D721Med (cell line): ENCODE measurements at regions not wholly inside any gene's neighbourhood (a gene's known extent, or its start where the extent isn't known, plus 50 kb on each side); places are given as distances from the start of the nearest gene placed in this dataset.

Source experiments
- DNase-seq: peaks from one replicate; pipeline ENCODE4 v3.0.0; 2011; ENCODE audit warnings: low spot score; ENCODE audit not compliant: insufficient read length
- FAIRE-seq: peaks from 2 replicates; lab custom pipeline; 2011; peaks lifted over from hg19 to GRCh38; lab: Jason Lieb, UNC
- CTCF ChIP-seq: IDR thresholded peaks from 2 replicates; pipeline ENCODE4 v1.5.1; 2012; ENCODE audit warnings: mild to moderate bottlenecking, control low read depth; ENCODE audit not compliant: insufficient read depth; ENCODE audit errors: missing control alignments

GRCh38 chr11:115955803-115956202 is 451.6 kb upstream of the CADM1 start:
- FAIRE-seq (no peak), DNase-seq (no peak)
- no peak for TF ChIP-seq CTCF

- no peak for FAIRE-seq
These were observed 446.4 kb upstream of the CADM1 start for GRCh38 chr11:115950660-115951059.

GRCh38 chr11:115944596-115944995 is 440.4 kb upstream of the CADM1 start:
- no peak for DNase-seq
- no peak for FAIRE-seq
- no peak for TF ChIP-seq CTCF

More at GRCh38 chr11:115950660-115951059, 446.4 kb upstream of the CADM1 start:
- TF ChIP-seq CTCF = no peak
- DNase-seq = no peak

GRCh38 chr11:115942011-115942410 is 437.8 kb upstream of the CADM1 start:
- FAIRE-seq (no peak), DNase-seq (no peak)
- no peak for TF ChIP-seq CTCF

- FAIRE-seq (no peak), DNase-seq (no peak)
- TF ChIP-seq CTCF = no peak
These were observed 437.3 kb upstream of the CADM1 start for GRCh38 chr11:115941481-115941993.

GRCh38 chr11:115941044-115941443 is 436.8 kb upstream of the CADM1 start:
- no peak for TF ChIP-seq CTCF
- FAIRE-seq (no peak), DNase-seq (no peak)

GRCh38 chr11:115939731-115940421 is 435.7 kb upstream of the CADM1 start:
- FAIRE-seq (no peak), DNase-seq (no peak)

More at GRCh38 chr11:115939731-115940421, 435.7 kb upstream of the CADM1 start:
- TF ChIP-seq CTCF = no peak
